ENCODE measurements at regions not wholly inside any gene's neighbourhood (a gene's known extent, or its start where the extent isn't known, plus 50 kb on each side); places are given as distances from the start of the nearest gene placed in this dataset.

DNA sequence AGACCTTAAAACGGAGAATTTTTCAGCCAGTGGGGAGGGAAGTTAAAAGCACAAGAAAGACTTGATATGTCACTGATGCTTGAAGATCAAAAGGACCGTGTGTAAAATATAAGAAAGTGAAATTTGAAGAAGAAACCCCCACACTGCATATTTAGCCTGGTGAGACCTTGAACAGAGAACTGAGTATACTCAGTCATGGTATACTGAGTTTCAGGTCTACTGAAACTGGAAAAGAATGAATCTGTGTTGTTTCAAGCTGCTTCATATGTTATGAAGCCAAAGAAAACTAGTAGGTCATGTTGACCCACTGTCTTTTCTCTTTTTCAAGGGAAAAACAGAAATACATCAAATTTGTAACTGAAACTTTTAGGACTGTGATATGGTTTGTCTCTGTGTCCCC, 443.8 kb upstream of the GJE1 start:
- no peak for DNase-seq (ENCODE audit: low read depth in 2 of 2, low spot score in 1 of 2)

- no peak for DNase-seq (ENCODE audit: low read depth in 2 of 2, low spot score in 1 of 2)
Measured at GRCh38 chr6:141685416-141685815, 447.3 kb upstream of the GJE1 start.

DNA sequence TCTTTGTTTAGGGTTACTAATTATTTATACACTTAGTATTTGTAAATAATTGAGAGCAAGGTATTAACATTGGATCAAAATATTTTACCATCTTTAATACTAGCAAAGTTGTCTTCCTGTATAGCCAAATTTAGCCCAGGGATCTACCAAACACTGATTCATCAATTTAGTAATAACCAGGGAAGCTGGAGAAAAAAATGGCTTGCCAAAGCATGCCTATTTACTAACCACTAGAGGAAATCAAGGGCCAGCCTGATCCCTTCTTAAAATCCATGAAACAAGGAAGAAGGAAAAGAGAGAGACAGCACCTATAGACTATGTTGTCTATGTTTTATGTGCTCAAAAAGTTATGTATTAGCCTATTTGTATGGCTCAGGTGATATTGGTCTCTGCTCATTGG, 450.3 kb upstream of the GJE1 start:
- no peak for DNase-seq (ENCODE audit: low read depth in 2 of 2, low spot score in 1 of 2)

DNA sequence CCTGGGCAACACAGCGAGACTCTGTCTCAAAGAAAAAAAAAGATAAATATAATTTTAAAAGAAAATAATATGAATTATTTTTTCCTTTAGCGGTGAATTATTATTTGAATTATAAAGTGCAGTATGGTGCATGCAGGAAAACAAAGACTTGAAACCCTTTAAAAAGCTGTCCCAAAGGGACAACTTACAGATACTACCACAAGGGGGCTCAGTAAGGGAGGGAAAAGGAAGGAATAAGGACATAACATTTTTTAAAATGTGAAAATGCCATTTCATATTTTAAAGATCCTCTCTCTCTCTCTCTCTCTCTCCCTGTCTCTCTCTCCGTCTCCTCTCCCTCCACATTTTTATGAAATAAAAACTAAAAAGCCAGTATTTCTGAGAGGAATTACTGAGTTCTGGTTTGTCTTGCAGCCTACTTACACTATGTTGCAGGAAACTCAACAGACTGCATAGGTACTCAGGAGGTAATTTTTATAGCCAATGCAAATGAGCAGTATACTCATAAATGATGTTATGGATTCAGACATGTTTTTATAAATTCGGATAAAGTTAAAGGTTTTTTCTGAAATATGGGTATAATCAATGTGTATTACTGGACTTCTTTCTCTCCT, 455.0 kb upstream of the GJE1 start:
- DNase-seq (ENCODE audit: low read depth in 2 of 2, low spot score in 1 of 2), result no peak

DNA sequence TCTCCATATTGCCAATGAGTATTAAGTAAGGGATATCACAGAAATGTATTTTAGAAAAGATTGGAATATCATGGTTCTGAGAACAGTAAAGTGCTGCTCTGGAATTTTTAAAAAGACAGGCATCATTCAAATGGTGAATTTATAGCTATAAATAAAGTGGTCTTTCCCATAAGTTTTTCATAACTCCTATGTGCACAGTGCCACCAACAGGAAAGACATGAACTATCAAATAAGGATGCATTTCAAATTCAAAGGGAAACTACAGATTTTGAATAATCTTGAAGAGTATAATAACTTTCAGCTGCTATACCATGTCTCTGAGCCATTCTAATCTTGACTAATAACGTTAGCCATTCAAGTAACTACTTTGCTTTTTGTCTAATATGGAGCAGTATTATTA, 456.8 kb upstream of the GJE1 start:
- DNase-seq (ENCODE audit: low read depth in 2 of 2, low spot score in 1 of 2), result no peak

DNA sequence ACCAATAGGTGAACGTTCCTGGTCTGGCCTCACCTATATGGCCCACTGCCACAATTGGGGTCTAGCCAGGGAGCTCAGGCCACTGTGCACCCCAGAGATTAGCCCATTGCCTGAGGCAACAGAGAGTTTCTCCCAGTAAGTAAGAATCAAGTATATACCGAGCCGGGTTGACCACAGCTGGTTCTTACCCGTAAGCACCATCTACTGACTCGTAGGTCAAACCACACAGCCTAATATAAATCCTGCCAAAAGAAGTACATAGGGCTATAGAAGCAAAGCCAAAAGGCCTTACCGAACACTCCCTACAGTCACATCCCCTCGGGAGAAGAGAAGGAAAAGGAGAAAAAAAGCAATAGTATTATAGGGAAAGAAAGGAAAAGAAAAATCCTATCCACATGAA, 463.6 kb upstream of the GJE1 start:
- no peak for DNase-seq (ENCODE audit: low read depth in 2 of 2, low spot score in 1 of 2)

DNA sequence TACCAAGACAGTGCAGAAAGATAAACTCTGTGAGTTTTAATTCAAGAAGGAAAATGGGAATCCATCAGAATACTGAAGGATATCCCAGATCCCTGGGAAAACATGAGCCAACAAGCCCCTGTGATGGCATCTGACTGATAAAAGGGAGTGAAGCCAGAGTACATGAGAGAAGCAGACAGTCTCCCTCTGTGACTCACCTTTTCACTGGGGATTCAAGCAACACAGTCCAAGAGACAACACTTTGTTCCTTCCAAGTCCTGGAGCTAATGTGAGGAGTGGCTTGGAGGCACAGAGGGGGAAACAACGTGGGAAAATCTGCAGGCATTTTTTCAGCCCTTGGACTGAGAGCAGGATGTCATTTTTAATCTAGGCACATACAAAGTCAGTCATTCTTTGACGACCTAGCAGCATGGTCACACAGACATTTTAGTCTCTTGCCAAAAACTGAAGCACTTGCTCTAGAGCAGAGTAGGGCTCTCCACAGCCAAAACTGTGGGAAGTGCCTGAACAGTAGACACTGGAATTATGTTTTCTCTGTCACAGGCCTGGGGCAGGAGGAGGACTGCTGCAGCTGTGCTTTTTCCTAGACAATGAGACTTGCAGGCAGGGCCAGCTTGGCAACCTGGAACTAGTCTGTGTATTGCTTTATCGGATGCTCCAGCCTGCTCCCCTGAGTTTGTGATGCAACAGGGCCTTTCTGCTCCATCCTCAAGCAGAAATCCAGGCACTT, 465.0 kb upstream of the GJE1 start:
- DNase-seq (ENCODE audit: low read depth in 2 of 2, low spot score in 1 of 2), result no peak

GRCh38 chr6:141666187-141666586, 466.5 kb upstream of the GJE1 start:
- no peak for DNase-seq (ENCODE audit: low read depth in 2 of 2, low spot score in 1 of 2)

DNA sequence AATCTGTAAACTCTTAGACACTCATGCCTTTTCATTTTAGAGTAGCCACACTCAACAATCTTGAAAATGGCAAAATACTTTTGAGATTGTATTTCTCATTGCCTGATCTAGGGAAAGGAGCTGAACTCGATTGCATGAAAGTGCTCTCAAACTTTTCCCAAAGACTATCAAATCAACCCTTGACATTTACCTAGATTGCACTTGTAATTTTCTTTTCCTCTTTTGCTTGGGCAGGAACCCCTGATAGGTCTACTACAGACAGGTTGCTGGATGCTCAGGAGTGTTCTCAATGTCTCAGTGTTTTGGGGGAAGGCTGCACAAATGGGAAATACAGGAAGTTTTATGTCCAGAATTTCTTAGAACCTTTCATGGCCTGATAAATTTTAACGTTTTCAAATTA, 468.0 kb upstream of the GJE1 start:
- DNase-seq (ENCODE audit: low read depth in 2 of 2, low spot score in 1 of 2), result no peak

- DNase-seq (ENCODE audit: low read depth in 2 of 2, low spot score in 1 of 2), result no peak
Measured at GRCh38 chr6:141659582-141659981, 473.1 kb upstream of the GJE1 start.

DNA sequence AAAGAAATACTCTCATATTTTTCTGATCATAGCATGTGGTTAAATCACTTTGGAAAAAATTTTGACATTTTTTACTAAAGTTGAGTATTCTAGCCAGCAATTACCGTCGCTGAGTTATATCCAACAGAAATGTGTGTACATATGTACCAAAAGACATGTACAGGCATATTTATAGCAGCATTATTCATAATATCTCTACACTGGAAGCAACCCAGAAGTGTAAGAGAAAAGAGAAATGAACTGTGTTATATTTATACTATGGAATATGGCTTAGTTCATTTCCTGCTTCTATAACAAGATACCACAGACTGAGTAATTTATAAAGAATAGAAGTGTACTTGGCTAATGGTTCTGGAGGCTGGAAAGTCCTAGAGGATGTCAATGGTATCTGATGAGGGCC, 474.0 kb upstream of the GJE1 start:
- DNase-seq (ENCODE audit: low read depth in 2 of 2, low spot score in 1 of 2), result no peak

DNA sequence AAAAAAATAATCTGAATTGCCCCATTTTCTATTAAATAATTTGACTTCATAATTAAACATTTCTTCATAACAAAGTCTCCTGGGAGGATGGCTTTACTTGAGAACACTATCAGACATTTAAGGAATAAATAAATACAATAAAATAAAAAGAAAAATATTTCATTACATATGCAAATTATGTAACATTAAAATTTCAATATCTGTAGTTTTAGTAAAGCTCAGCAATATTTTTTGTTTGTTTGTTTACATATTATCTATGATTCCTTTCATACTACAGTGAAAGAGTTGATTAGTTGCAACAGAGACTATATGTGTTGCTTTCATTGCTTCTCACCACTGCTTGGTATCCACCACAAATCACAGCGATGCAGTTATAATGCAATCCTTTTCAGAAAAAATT, 474.9 kb upstream of the GJE1 start:
- DNase-seq (ENCODE audit: low read depth in 2 of 2, low spot score in 1 of 2), result no peak

DNA sequence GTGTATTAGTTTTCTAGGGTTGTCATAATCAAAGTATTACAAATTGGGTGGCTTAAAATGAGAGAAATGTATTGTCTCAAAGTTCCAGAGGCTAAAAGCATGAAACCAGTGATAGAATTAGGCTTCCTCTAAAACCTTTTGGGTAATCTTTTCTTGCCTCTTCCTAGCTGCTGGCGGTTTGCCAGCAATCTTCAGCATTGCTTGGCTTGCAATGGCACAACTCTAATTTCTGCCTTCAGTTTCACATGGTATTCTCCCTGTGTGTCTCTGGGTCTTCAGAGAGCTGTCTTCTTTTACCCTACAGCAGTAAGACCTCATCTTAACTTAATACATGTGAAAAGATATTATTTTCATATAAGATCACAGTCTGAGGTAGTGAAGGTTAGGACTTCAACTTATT, 479.1 kb upstream of the GJE1 start:
- no peak for DNase-seq (ENCODE audit: low read depth in 2 of 2, low spot score in 1 of 2)

DNA sequence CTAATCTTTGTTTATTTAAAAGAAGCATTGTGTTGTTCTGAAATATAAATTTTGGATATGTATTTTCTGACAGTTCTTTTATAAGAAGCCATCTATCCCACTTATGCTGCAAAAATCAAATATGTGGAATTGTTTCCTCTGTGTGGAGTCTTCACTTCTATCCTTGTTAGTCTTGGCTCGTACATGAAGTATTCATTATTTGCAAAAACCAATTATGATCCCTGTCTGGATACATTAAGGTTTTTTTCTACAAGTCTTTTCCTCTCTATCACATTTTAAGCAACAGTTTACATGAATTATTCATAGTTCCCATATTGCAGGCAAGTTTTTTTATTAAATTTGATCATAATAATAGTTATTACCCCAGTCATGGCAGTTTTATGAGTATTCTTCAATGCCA, 490.8 kb upstream of the GJE1 start:
- no peak for DNase-seq (ENCODE audit: low read depth in 2 of 2, low spot score in 1 of 2)

DNA sequence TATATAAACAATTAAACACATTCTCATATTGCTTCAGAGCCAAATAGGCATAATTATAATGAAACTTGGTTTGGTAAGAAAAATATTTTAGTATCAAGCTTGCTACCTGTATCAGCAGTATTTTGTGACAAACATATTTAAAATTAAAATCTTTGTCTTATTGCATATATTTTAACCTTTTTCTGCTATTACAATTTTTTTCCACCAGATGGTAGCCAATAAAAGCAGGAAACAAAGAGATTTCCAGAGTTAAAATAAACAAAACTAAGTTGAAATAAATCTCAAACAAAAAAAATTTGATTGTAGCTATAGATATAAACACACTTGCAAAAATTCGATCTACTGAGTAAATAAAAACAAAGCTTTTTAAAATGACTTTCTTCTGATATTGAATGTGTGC, 491.3 kb upstream of the GJE1 start:
- DNase-seq (ENCODE audit: low read depth in 2 of 2, low spot score in 1 of 2), result no peak

DNA sequence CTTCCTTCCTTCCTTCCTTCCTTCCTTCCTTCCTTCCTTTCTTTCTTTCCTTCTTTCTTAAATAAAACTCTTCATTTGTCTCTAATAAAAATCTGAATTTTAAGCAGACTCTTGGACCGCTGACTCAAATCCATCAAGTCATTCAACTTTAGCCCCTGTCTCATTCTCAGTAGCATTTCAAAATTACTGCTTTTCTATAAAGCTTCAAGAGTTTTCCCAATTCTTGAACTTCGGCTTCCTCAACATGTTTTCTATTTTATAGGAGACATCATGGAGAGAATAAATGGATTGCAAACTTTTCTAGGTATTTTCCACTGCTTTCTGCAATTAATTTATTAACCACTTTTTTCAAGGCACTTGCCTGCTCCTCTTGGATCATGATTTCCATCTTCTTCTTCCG, 497.1 kb upstream of the GJE1 start:
- DNase-seq (ENCODE audit: low read depth in 2 of 2, low spot score in 1 of 2), result no peak

DNA sequence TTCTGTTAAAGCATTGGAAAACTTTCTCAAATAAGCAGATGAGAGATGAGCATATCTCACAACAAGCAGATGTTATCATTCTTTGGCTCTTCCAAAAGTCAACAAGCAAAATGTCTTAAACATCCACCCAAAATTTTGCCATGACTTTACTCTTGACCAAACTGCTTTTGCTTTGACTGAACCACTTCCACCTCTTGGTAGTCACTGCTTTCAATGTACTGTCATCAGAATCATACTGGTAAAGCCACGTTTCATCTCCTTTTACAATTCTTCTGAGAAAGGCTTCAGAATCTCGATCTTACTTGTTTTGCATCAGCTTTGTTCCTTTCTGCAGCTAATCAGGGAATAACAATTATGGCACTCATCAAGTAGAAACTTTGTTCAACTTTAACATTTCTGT, 498.5 kb upstream of the GJE1 start:
- DNase-seq (ENCODE audit: low read depth in 2 of 2, low spot score in 1 of 2), result no peak

GRCh38 chr6:141624301-141624700, 508.4 kb upstream of the GJE1 start:
- no peak for DNase-seq (ENCODE audit: low read depth in 2 of 2, low spot score in 1 of 2)

GRCh38 chr6:141618180-141618581, 514.5 kb upstream of the GJE1 start:
- DNase-seq (ENCODE audit: low read depth in 2 of 2, low spot score in 1 of 2), result no peak

GRCh38 chr6:141610741-141611140, 522.0 kb upstream of the GJE1 start:
- no peak for DNase-seq (ENCODE audit: low read depth in 2 of 2, low spot score in 1 of 2)

DNA sequence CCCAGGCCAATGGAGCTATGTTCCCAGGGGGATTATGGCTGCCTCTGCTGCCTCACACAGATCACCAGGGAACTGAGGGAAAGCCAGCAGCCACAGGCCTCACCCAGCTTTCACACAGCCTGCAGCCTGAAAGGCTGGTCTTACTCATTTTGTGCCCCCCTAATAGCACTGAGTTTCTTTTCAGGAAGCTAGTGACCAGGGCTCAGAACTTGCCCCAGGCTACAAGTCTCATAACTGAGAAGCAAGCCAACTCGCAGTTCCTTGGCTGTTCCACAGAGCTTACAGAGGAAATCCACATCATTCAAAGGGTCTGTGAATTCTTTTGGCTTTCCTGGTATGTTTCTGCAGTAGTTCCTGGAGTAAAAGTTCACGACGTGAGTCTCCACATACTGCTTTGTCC, 524.8 kb upstream of the GJE1 start:
- DNase-seq (ENCODE audit: low read depth in 2 of 2, low spot score in 1 of 2), result no peak

- DNase-seq (ENCODE audit: low read depth in 2 of 2, low spot score in 1 of 2), result no peak
Measured at GRCh38 chr6:141598487-141598886, 534.2 kb upstream of the GJE1 start.

- no peak for DNase-seq (ENCODE audit: low read depth in 2 of 2, low spot score in 1 of 2)
Measured at GRCh38 chr6:141594874-141595273, 537.9 kb upstream of the GJE1 start.

All from stimulated activated CD8-positive, alpha-beta memory T cell treated with anti-CD3 and anti-CD28 coated beads, Interleukin-4, amount 100 ng/mL, for 4 hours (primary cell).